Cardiac fibroblast (primary cell): ENCODE measurements at regions not wholly inside any gene's neighbourhood (a gene's known extent, or its start where the extent isn't known, plus 50 kb on each side); places are given as distances from the start of the nearest gene placed in this dataset.

Experiments used
- DNase-seq, 2 donors: peaks; one replicate each; pipeline versions ENCODE4 v3.0.0 to v3.0.0-alpha.2; 2010; ENCODE audit warnings: low read depth in 2 of 2
- H3K4me3 ChIP-seq, 2 donors: replicated peaks in 1 of 2; 1 replicate in 1 of 2; 2 replicates in 1 of 2; pipeline ENCODE4 v1.5.1; 2011; ENCODE audit warnings: low read depth in 2 of 2, low read length in 2 of 2, mild to moderate bottlenecking in 2 of 2, moderate library complexity in 1 of 2
- TF ChIP-seq, protein P1 (sequence below): IDR thresholded peaks from one replicate; pipeline ENCODE4 v1.5.1; 2011; ENCODE audit warnings: low read depth, mild to moderate bottlenecking, low read length, inconsistent platforms

DNA sequence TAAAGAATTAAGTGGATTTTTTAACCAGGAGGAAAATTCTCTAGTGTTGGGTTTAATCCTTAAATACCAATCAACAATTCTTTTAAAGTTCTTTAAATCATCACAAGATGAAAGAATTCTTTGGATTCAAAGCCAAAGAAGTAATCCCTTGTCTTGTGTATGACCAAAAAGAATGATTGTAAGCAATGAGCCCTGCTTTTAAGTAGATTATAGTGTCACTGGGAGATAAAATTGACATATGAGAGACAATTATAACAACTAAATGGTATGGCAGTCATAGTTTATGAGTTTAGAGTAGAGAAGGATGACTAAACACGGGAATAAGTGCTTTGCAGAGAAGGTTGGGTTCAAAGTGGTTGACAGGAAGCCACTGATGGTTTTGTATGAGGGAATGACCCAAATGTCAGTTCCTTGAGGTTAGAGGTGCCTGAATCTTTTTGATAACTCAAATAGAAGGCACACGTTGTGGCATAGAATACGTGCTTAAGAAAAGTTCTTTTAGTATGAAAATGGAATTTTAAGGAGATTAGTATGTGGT is 199.6 kb upstream of the TCF4 start:
- H3K4me3 ChIP-seq, result no peak overlapping the region
- TF ChIP-seq, protein P1, sequence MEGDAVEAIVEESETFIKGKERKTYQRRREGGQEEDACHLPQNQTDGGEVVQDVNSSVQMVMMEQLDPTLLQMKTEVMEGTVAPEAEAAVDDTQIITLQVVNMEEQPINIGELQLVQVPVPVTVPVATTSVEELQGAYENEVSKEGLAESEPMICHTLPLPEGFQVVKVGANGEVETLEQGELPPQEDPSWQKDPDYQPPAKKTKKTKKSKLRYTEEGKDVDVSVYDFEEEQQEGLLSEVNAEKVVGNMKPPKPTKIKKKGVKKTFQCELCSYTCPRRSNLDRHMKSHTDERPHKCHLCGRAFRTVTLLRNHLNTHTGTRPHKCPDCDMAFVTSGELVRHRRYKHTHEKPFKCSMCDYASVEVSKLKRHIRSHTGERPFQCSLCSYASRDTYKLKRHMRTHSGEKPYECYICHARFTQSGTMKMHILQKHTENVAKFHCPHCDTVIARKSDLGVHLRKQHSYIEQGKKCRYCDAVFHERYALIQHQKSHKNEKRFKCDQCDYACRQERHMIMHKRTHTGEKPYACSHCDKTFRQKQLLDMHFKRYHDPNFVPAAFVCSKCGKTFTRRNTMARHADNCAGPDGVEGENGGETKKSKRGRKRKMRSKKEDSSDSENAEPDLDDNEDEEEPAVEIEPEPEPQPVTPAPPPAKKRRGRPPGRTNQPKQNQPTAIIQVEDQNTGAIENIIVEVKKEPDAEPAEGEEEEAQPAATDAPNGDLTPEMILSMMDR, result no peak
- DNase-seq, result no peak

DNA sequence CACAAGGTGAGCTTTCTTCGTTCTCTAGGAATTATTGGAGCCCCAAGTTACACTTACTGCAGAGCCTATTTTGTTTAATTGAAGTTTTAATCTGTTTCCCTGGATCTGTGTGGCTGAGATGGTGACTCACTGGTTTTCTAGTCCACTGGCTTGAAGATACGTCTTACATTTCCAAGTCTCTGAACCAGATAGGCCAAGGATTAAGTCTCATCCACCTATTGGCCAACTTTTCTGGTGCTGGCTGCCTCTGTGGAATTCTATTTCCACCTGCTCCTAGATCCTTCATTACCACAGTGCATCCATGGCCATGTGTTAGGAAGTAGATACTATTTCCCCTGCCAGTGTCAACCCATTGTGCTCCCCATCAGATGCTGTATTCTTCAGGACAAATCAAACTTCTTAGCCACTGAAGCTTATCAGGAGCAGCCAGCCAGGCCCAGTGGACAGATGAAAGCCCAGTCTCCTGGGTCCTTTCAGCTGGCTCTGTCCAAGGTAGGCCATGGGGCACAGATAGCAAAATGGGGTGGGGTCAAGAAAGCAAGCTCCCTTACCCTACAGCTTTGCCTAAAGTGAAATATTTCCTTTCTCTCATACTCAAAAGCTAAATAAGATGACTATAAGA is 198.8 kb upstream of the TCF4 start:
- H3K4me3 ChIP-seq, result no peak overlapping the region
- TF ChIP-seq, protein P1, result no peak
- DNase-seq, result no peak

DNA sequence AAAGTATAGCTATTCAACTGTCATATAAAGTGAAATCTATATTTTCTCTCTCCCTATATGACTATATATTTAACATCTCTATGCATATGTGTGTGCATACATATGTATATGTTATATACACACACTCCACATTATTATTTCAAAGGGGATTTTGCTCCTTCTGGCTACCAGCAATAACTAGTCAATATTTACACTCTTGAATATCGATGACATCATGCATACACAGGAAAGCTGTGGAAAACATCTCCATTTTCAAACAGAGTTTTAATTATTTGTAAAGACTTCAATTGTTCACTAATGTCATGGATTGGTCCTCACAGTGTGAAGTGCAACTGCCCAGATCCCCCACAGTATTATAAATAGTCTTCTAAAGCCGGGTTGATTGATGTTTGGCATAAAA is 195.9 kb upstream of the TCF4 start:
- H3K4me3 ChIP-seq, result no peak overlapping the region
- TF ChIP-seq, protein P1, result no peak
- DNase-seq, result no peak

DNA sequence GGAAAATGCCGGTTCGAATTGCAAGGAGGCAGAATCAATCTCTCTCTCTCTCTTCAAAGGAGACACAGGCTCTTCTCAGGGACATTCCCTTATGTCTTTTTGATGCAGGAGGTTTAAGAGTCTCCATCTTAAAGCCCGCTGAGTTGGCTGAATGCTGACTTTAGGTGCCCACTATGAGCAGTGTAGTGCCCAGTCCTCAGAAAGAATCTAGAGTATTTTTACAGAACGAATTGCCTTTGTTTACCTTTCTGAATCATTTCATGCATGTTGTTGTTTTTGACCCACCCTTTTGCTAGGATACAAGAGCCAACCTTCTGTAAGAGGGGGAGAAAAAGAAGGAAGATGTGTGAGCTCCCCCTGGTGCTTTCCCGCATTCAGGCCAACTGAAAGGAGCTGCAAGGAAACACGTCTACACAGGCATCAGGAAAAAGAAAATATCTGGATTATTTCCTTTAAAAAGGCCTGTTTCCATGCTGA is 193.5 kb upstream of the TCF4 start:
- no peak overlapping the region for H3K4me3 ChIP-seq
- TF ChIP-seq, protein P1, result peak; percentile 90
- DNase-seq, result peak; percentile 88 to 93

DNA sequence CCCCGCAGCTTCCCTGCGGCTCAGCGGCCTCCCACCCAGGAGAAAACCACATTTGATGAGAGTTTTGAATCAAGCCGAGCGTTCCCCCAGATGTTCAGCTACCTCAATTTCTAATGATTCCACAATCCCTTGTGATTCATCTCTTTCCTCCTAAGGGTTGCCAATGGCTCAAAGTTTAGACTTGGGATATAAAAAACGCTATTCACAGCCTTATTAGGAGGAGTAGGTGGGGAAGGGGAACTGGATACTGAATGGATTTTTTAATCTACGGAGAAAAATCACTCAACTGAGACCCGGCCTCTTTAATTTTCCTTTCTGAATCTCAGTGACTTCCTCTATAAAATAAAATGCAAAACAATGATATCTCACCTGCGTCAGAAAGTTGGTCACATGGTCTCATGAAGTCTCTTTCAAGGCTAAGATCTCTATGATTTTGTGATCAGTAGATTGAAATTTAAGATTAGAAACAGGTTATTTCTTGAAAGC is 192.6 kb upstream of the TCF4 start:
- peak overlapping the region; percentile 36 to 63 for H3K4me3 ChIP-seq
- TF ChIP-seq, protein P1, result no peak
- peak; percentile 40 to 75 for DNase-seq

DNA sequence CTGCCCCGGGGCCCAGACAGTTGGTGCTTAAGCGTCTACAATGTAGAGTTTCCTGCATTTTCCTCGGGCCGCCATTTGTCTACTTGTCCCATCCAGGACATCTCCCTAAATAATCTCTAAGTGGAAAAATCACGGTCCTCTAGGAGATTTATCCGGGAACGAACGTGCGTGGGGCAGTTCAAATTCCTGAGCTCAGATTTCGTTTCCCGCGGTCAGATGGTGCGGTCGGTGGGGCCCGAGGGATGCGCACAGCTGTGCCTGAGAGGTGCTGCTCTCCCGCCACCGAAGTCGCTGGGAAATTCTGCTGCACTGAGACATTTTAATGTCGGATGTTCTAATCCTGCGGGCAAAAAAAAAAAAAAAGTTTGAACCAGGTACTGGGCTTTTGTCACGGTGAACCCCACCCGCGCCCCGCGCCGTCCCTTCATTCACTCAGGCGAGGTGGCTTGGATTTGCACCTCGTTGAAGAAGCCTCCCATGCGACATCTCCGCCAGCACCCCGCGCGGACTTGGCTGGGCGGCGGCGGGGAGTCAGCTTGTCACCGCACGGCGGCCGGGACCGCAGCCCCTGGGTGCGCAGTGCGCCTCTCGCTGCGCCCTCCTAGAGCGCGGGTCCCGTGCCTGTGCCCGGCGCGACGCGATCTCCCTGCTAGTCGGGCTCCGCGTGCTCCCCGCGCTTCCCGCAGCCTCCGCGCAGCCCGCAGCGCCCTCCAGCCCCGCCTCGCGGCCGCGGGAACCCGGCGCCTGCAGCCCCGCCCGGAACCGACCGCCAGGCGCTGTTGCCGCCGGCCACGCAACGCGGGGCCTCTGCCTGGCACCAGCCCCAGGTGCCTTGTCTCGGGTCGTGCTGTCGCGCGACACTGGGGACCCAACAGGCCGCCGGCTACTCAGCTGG is 191.9 kb upstream of the TCF4 start:
- DNase-seq, result peak; percentile 48 to 52
- peak overlapping the region; percentile 63 to 64 for H3K4me3 ChIP-seq
- TF ChIP-seq, protein P1, result no peak
